ENCODE measurements at regions not wholly inside any gene's neighbourhood (a gene's known extent, or its start where the extent isn't known, plus 50 kb on each side); places are given as distances from the start of the nearest gene placed in this dataset.
A peak's percentile ranks its signal among the peaks of the same experiment; 100 is the strongest.

- H3K27ac ChIP-seq (ENCODE audit: low read depth in 2 of 2, low read length in 1 of 2), result no peak overlapping the region
- ChIA-PET CTCF (no interaction called here), POLR2A (no interaction called here)
- H3K9ac ChIP-seq, result no peak overlapping the region
- no peaks in the 10 kb centered on the region for H3K9me2 ChIP-seq
- TF ChIP-seq FOSL2 (IDR thresholded peaks at IDR 0.05; ENCODE audit: borderline replicate concordance, low read depth) (no peak; the same call in 1 of the 2 replicates), TEAD4 (IDR thresholded peaks at IDR 0.05; ENCODE audit: borderline replicate concordance, insufficient read depth) (no peak), USF2 (IDR thresholded peaks at IDR 0.05; ENCODE audit: borderline replicate concordance, low read depth, low read length) (no peak), ZBTB33 (IDR thresholded peaks at IDR 0.05; ENCODE audit: borderline replicate concordance, low read depth) (no peak), YY1 (IDR thresholded peaks at IDR 0.05; ENCODE audit: low read depth) (0 out of 2 replicates have a peak, but pooled peaks have one; percentile 28), PBX3 (IDR thresholded peaks at IDR 0.05) (no peak)
- H3K27me3 ChIP-seq (ENCODE audit: insufficient read depth), result no peaks in the 10 kb centered on the region
- DNase-seq, result no peak
- WGBS (ENCODE audit: low lambda C conversion rate), result 90% methylated on average over 4 of the region's 4 CpGs
- H3K4me1 ChIP-seq (ENCODE audit: control insufficient read depth in 1 of 2, insufficient read depth in 2 of 2, low read depth in 1 of 2, low read length in 1 of 2), result peaks cover 4 to 11% of the 10 kb centered on the region in 2 experiments; a peak in 3 of 4 replicates
- H3K4me2 ChIP-seq, result no peak overlapping the region
- no peaks in the 10 kb centered on the region for H3F3A ChIP-seq (replicated peaks; ENCODE audit: insufficient read depth)
- H4K20me1 ChIP-seq (ENCODE audit: insufficient read depth), result no peaks in the 10 kb centered on the region
- H2AFZ ChIP-seq (ENCODE audit: low read depth), result no peak overlapping the region; the same call in 1 of the 2 replicates
- no peaks in the 10 kb centered on the region for H3K36me3 ChIP-seq (replicated peaks in 1 of 2; ENCODE audit: control insufficient read depth in 1 of 2, insufficient read depth in 2 of 2, low read length in 1 of 2)
- H3K79me2 ChIP-seq (ENCODE audit: insufficient read depth), result no peaks in the 10 kb centered on the region
- no peaks in the 10 kb centered on the region for H3K9me3 ChIP-seq
- no peak overlapping the region for H3K4me3 ChIP-seq (ENCODE audit: low read depth in 2 of 2, low read length in 1 of 2)
Observed at GRCh38 chr2:212915121-212915782, 236.2 kb downstream of the IKZF2 start.

GRCh38 chr2:212914392-212914791, 237.0 kb downstream of the IKZF2 start:
- ChIA-PET POLR2A (no interaction called here), CTCF (no interaction called here)
- Histone ChIP-seq H3K27me3 (ENCODE audit: insufficient read depth) (no peaks in the 10 kb centered on the region), H3K27ac (ENCODE audit: low read depth in 2 of 2, low read length in 1 of 2) (no peak overlapping the region), H4K20me1 (ENCODE audit: insufficient read depth) (no peaks in the 10 kb centered on the region), H3K9ac (no peak overlapping the region), H3K4me2 (no peak overlapping the region), H3K9me2 (no peaks in the 10 kb centered on the region), H3K4me1 (ENCODE audit: control insufficient read depth in 1 of 2, insufficient read depth in 2 of 2, low read depth in 1 of 2, low read length in 1 of 2) (peaks cover 4 to 11% of the 10 kb centered on the region in 2 experiments; a peak in 3 of 4 replicates), H3F3A (replicated peaks; ENCODE audit: insufficient read depth) (no peaks in the 10 kb centered on the region), H3K36me3 (replicated peaks in 1 of 2; ENCODE audit: control insufficient read depth in 1 of 2, insufficient read depth in 2 of 2, low read length in 1 of 2) (no peaks in the 10 kb centered on the region), H3K9me3 (no peaks in the 10 kb centered on the region), H2AFZ (ENCODE audit: low read depth) (no peak overlapping the region; the same call in 1 of the 2 replicates), H3K79me2 (ENCODE audit: insufficient read depth) (no peaks in the 10 kb centered on the region), H3K4me3 (ENCODE audit: low read depth in 2 of 2, low read length in 1 of 2) (no peak overlapping the region)
- no peak for TF ChIP-seq CTCF (IDR thresholded peaks at IDR 0.05)
- no peak for TF ChIP-seq CHD2 (IDR thresholded peaks at IDR 0.05; ENCODE audit: low read length, partially characterized antibody)
- TF ChIP-seq REST (IDR thresholded peaks at IDR 0.05; ENCODE audit: low read depth, low read length), result no peak
- DNase-seq, result no peak
- WGBS (ENCODE audit: low lambda C conversion rate), result 81% methylated on average over 3 of the region's 3 CpGs
